Osteocyte (in vitro differentiated cells): ENCODE measurements at regions not wholly inside any gene's neighbourhood (a gene's known extent, or its start where the extent isn't known, plus 50 kb on each side); places are given as distances from the start of the nearest gene placed in this dataset.
"Not testable (repeated sequence)": the region's sequence is repeated elsewhere in the genome, so short reads cannot be mapped to it uniquely, and the experiment has no call there.

ENCODE experiments used
- DNase-seq: peaks from one replicate; pipeline ENCODE4 v3.0.0; 2021; ENCODE audit warnings: mixed read lengths; ENCODE audit not compliant: unreplicated experiment; ENCODE audit errors: extremely low spot score
- H3K27ac Mint-ChIP-seq: one replicate; pipeline ENCODE4 v1.8.0; 2021; ENCODE audit warnings: mild to moderate bottlenecking, mixed read lengths; ENCODE audit not compliant: unreplicated experiment
- H3K27me3 Mint-ChIP-seq: one replicate; pipeline ENCODE4 v1.8.0; 2021; ENCODE audit warnings: mixed read lengths; ENCODE audit not compliant: unreplicated experiment
- H3K36me3 Mint-ChIP-seq: one replicate; pipeline ENCODE4 v1.8.0; 2021; ENCODE audit warnings: mixed read lengths; ENCODE audit not compliant: unreplicated experiment
- H3K4me1 Mint-ChIP-seq: one replicate; pipeline ENCODE4 v1.8.0; 2021; ENCODE audit warnings: mixed read lengths; ENCODE audit not compliant: unreplicated experiment
- H3K4me3 Mint-ChIP-seq: one replicate; pipeline ENCODE4 v1.8.0; 2021; ENCODE audit warnings: mild to moderate bottlenecking, moderate library complexity, mixed read lengths; ENCODE audit not compliant: unreplicated experiment
- H3K9me3 Mint-ChIP-seq: one replicate; pipeline ENCODE4 v1.8.0; 2021; ENCODE audit warnings: mixed read lengths; ENCODE audit not compliant: unreplicated experiment
- TF ChIP-seq, protein P1 (sequence below): fragments of 200-600 bp; sonication (generic); IDR thresholded peaks from 2 replicates; pipeline ENCODE4 v1.5.0; 2021; ENCODE audit warnings: antibody characterized with exemption, mild to moderate bottlenecking, moderate library complexity

DNA sequence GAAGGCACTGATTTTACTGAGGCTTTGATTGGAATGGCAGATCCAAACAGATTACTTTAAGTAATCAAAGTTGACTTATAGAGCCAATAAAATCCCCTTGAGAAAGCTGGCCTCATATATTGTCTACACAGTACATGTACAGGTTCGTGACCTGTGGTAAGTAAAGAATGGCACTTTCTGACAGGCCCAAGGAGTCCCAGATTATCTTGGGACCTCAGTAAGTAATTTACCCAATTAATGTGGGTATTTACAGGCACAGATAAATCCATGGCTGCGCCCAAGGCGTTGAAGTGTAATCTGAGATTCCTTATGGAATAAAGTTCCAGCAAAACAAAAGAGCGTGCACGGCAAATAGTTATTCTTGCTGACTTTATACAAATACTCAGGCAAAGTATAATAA is 62.4 kb downstream of the PAGE2 start:
- TF ChIP-seq, protein P1, sequence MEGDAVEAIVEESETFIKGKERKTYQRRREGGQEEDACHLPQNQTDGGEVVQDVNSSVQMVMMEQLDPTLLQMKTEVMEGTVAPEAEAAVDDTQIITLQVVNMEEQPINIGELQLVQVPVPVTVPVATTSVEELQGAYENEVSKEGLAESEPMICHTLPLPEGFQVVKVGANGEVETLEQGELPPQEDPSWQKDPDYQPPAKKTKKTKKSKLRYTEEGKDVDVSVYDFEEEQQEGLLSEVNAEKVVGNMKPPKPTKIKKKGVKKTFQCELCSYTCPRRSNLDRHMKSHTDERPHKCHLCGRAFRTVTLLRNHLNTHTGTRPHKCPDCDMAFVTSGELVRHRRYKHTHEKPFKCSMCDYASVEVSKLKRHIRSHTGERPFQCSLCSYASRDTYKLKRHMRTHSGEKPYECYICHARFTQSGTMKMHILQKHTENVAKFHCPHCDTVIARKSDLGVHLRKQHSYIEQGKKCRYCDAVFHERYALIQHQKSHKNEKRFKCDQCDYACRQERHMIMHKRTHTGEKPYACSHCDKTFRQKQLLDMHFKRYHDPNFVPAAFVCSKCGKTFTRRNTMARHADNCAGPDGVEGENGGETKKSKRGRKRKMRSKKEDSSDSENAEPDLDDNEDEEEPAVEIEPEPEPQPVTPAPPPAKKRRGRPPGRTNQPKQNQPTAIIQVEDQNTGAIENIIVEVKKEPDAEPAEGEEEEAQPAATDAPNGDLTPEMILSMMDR: no peak
- H3K9me3 Mint-ChIP-seq: peaks cover 8% of the 10 kb centered on the region
- H3K27me3 Mint-ChIP-seq: no peaks in the 10 kb centered on the region
- H3K4me3 Mint-ChIP-seq: no peak overlapping the region
- peaks cover 5% of the 10 kb centered on the region for H3K36me3 Mint-ChIP-seq
- no peaks in the 10 kb centered on the region for H3K4me1 Mint-ChIP-seq
- DNase-seq: no peak
- no peak overlapping the region for H3K27ac Mint-ChIP-seq

DNA sequence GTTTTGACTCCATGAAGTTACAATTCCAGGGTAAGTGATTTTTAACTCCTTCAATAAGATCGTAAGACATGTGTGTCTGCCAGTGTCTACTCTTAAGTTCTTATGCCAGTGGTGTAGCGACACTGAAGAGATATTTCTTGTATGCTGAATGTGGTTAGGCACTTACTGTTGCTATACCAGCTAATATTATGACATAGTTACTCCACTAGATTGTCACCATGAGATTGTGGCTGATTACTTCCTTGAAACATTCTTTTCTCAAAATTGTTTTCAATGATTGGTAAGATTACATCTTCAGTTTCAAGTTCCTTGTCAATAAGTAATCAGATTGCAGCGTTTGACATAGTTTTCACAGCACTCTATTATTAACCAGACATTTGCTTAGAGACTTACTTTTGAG is 60.6 kb upstream of the PAGE5 start:
- no peak overlapping the region for H3K4me3 Mint-ChIP-seq
- peaks cover 9% of the 10 kb centered on the region for H3K9me3 Mint-ChIP-seq
- no peak overlapping the region for H3K27ac Mint-ChIP-seq
- H3K36me3 Mint-ChIP-seq: peaks cover 3% of the 10 kb centered on the region
- TF ChIP-seq, protein P1: no peak
- peaks cover 8% of the 10 kb centered on the region for H3K4me1 Mint-ChIP-seq
- DNase-seq: no peak
- peaks cover 3% of the 10 kb centered on the region for H3K27me3 Mint-ChIP-seq

DNA sequence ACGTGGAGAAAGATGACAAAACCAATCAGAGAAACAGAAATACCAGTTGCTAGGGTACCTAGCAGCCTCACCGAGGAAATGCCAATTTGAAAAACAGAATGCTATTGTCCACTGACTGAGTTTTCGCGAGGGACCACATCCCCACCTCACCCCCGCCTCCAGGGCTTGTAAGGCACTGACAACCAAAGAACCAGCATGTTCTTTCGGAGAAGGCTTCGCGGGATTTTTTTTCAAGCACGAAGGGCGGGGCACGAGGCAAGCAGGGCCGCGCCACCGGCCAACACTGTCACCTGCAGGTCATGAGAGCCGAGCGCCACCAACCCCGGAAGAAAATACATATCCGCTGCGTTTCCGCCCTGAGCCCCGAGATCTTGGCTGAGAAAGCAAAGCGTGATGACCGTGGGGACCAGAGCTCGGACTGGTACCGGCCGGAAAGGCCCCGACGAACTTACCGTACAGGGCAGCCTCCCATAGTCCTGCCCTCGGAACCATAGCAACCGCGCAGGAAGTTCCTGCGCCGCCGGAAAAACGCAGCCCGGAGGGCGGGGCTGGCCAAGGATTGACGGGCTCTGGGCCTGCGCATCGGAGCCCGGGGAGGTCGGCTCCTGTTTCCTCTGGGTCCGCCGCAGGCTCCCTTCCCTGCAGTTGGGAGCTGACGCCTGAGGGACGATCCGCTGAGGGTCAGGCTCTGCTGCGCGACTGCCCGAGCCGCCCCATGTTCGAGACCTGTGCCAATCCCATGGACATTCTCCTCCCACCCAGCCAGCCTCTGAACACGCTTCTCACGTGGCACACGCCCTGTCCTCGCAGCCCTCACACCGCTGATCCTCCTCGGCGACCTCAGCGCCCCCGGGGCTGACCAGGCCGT is 59.2 kb upstream of the PAGE5 start:
- DNase-seq: peak; percentile 93
- Mint-ChIP-seq H3K4me1 (peaks cover 8% of the 10 kb centered on the region), H3K36me3 (no peaks in the 10 kb centered on the region), H3K4me3 (peak overlapping the region; percentile 85), H3K27me3 (peaks cover 10% of the 10 kb centered on the region), H3K9me3 (peaks cover 5% of the 10 kb centered on the region), H3K27ac (peak overlapping the region; percentile 97)
- TF ChIP-seq, protein P1: peak; percentile 39

DNA sequence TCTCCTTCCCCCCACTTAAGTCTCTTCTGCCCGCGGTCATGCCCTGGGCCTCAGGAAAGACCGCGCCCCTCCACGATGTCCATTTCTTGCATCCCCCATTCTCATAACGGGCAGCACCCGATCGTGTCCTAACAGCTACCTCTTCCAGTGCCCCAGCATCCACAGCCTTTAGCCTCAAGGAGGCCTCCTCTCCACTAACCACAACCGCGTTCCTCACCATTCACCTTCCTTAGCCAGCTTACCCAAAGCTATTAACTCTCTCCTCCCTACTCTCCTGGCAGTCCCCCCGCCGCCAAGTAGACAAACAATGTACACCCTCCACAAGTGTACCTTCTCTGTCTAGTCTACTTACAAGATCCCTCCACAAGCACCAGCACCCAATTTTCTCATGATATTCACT is 58.6 kb upstream of the PAGE5 start:
- Mint-ChIP-seq H3K9me3 (peaks cover 5% of the 10 kb centered on the region), H3K4me1 (peaks cover 8% of the 10 kb centered on the region), H3K4me3 (peak overlapping the region; percentile 85), H3K36me3 (no peaks in the 10 kb centered on the region), H3K27ac (peak overlapping the region; percentile 97), H3K27me3 (peaks cover 10% of the 10 kb centered on the region)
- TF ChIP-seq, protein P1: no peak
- DNase-seq: no peak

DNA sequence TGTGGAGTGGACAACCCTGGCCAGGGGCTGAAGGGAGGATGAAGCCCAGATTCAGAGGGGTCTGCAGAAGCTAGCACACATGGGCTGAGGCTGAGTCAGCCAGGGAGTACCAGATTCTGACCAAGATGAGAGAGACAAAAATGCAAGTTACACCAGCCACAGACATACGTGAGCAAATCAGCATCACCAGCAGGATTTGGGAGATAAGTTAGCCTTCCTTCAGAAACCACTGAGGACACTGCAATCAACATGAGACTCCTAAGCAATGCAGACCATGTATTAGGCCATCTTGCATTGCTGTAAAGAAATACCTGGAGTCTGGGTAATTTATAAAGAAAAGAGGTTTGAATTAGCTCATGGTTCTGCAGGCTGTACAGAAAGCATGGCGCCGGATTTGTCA is 57.0 kb upstream of the PAGE5 start:
- peaks cover 5% of the 10 kb centered on the region for H3K9me3 Mint-ChIP-seq
- H3K27me3 Mint-ChIP-seq: peaks cover 12% of the 10 kb centered on the region
- no peak overlapping the region for H3K4me3 Mint-ChIP-seq

DNA sequence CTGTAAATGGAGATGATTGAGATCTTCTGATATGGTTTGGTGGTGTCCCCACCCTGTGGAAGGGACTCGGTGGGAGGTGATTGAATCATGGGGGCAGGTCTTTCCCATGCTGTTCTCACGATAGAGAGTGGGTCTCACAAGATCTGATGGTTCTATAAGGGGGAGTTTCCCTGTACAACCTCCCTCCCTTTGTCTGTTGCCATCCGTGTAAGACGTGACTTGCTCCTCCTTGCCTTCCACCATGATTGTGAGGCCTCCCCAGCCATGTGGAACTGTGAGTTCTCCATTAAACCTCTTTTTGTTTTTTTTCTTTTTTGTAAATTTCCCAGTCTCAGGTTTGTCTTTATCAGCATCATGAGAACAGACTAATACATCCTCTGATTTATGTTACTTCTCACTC is 55.1 kb upstream of the PAGE5 start:
- not testable (repeated sequence) for DNase-seq, H3K4me1 Mint-ChIP-seq, H3K4me3 Mint-ChIP-seq, H3K36me3 Mint-ChIP-seq, H3K27ac Mint-ChIP-seq
- peaks cover 11% of the 10 kb centered on the region for H3K9me3 Mint-ChIP-seq
- H3K27me3 Mint-ChIP-seq: peaks cover 12% of the 10 kb centered on the region

More for the DNA sequence above, 57.0 kb upstream of the PAGE5 start:
- Mint-ChIP-seq H3K36me3 (no peaks in the 10 kb centered on the region), H3K27ac (no peak overlapping the region), H3K4me1 (peaks cover 8% of the 10 kb centered on the region)
- no peak for DNase-seq
- TF ChIP-seq, protein P1: no peak
